H1 (cell line): ENCODE measurements at regions not wholly inside any gene's neighbourhood (a gene's known extent, or its start where the extent isn't known, plus 50 kb on each side); places are given as distances from the start of the nearest gene placed in this dataset.

Experiments
- CHD7 ChIP-seq: fragments of 300-600 bp; sonication (generic); IDR thresholded peaks from 2 replicates; pipeline ENCODE4 v1.7.1; 2012; ENCODE audit warnings: low read length, moderate library complexity, mild to moderate bottlenecking, inconsistent platforms; ENCODE audit not compliant: insufficient replicate concordance
- E2F6 ChIP-seq: IDR thresholded peaks from 2 replicates; pipeline ENCODE4 v1.6.1; 2012; ENCODE audit warnings: inconsistent platforms
- FOSL1 ChIP-seq: IDR thresholded peaks from 2 replicates; pipeline ENCODE4 v1.6.1; 2011; ENCODE audit warnings: mild to moderate bottlenecking, low read depth, low read length, moderate library complexity; ENCODE audit not compliant: insufficient read depth
- GABPA ChIP-seq: IDR thresholded peaks from 2 replicates; pipeline ENCODE4 v1.6.1; 2011; ENCODE audit warnings: mild to moderate bottlenecking, low read length, moderate library complexity, borderline replicate concordance; ENCODE audit not compliant: insufficient read depth
- JUN ChIP-seq: IDR thresholded peaks from 2 replicates; pipeline ENCODE4 v1.6.1; 2011; ENCODE audit warnings: low read depth, mild to moderate bottlenecking, improper control_type of control experiment, low read length
- KDM4A ChIP-seq: IDR thresholded peaks from one replicate; pipeline ENCODE4 v1.7.1; 2012; ENCODE audit warnings: low read depth, mild to moderate bottlenecking, moderate library complexity, low read length, inconsistent platforms; ENCODE audit not compliant: severe bottlenecking
- POLR2AphosphoS5 ChIP-seq: IDR thresholded peaks from 2 replicates; pipeline ENCODE4 v1.6.1; 2011; ENCODE audit warnings: low read depth, low read length

- TF ChIP-seq CHD7 = no peak
- no peak for TF ChIP-seq POLR2AphosphoS5
- TF ChIP-seq GABPA = no peak
- TF ChIP-seq FOSL1 = no peak
- TF ChIP-seq KDM4A = no peak
- TF ChIP-seq E2F6 = no peak
- no peak for TF ChIP-seq JUN
Measured at GRCh38 chr11:37748641-37749040, 1150.6 kb upstream of the RAG2 start (continued).
